SH-SY5Y (cell line): ENCODE measurements at regions not wholly inside any gene's neighbourhood (a gene's known extent, or its start where the extent isn't known, plus 50 kb on each side); places are given as distances from the start of the nearest gene placed in this dataset.

Source experiments
- GATA2 ChIP-seq: IDR thresholded peaks from 2 replicates; pipeline ENCODE4 v1.6.1; 2011; ENCODE audit warnings: mild to moderate bottlenecking, low read depth, low read length
- GATA3 ChIP-seq: IDR thresholded peaks from 2 replicates; pipeline ENCODE4 v1.6.1; 2011; ENCODE audit warnings: low read depth, mild to moderate bottlenecking, low read length, moderate library complexity

- TF ChIP-seq GATA3 = no peak
- TF ChIP-seq GATA2 = no peak
Observed at GRCh38 chr21:19490481-19490880, 1086.9 kb upstream of the TMPRSS15 start.
